NCI-H1694 treated with DMSO at 0.1 percent for 48 hours (cell line): ENCODE measurements at regions not wholly inside any gene's neighbourhood (a gene's known extent, or its start where the extent isn't known, plus 50 kb on each side); places are given as distances from the start of the nearest gene placed in this dataset.

Experiments
- DNase-seq: peaks from one replicate; lab custom pipeline; 2025; lab: John Stamatoyannopoulos, UW

DNA sequence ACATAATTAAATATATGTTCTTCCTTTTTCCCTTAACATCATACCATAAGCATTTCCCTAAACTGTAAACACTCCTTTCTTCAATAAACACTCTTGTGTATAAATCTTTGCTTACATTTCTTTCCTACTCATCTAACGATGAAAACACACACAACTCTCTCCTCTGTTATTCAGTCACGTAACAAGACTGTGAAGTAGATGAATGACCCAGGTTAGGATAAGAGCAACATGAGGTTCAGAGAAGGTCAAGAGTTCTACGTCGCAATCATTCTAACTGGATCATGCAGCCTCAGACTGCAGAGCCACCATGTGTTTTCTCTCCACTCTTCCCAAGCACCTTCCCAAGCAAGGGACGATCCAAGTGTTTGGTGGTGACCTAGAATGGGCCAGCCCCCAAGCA lies 70.5 kb upstream of the SPTLC1 start:
- DNase-seq, result no peak

DNA sequence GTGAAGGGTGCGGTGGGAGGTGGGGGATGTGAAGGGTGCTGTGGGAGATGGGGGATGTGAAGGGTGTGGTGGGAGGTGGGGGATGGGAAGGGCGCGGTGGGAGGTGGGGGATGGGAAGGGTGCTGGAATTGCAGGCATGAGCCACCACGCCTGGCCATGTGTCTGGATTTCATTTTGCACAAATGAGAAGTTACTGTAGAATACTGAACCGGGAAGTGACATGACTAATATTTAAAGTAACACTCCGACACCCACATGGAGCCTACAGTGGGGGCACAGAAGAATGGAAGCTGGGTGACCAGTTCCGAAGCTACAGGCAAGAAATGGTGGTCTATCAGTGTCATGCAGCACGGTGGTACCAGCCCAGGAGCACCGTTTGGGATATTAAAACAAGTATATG lies 69.9 kb upstream of the SPTLC1 start:
- DNase-seq, result no peak

DNA sequence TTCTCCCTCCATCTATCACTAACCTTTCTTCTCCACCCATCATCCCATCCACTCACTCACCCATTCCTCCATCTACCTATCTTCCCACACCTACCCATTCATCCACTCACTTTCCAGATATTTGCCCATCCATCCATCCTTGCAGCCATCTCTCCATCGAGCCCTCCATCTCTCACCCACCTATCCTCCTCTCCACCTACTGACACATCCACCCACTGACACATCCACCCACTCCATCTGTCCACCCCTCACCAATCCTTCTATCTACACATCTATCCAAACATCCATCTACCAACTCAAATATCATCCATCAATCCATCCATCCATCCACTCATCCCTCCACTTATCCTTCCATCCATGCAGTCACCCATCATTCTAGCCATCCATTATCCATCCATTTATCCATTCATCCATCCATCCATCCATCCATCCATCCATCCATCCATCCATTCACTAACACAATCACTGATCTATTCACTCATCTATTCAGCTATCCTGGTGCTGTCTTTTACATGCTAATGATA lies 68.9 kb upstream of the SPTLC1 start:
- no peak for DNase-seq

GRCh38 chr9:92183449-92183848 lies 68.2 kb upstream of the SPTLC1 start:
- DNase-seq, result no peak

- no peak for DNase-seq
These were observed 66.1 kb upstream of the SPTLC1 start for GRCh38 chr9:92181296-92181695.

DNA sequence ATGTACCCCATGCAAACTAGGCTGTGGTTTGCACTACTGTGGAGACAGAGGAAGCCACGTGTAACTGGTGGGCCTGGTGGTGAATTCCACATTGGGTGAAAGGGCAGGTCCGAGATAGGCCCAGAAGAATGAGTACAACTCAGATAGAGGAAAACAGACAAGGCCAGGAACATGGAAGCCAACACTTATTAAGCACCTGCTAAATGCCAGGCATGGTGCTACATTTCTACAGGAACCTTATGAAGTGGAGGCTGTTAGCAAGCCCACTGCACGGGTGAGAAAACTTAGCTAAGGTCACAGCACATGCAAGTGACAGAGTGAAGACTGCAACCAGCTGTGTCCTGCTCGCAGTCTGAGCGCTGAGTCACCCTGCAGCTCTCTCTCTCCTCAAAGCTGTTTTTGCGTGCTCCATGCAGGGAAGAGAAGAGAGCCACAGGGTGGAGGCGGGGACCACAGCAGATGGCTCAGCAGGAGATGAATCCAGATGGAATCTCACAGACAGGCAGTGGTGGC lies 65.5 kb upstream of the SPTLC1 start:
- DNase-seq, result peak; percentile 63

DNA sequence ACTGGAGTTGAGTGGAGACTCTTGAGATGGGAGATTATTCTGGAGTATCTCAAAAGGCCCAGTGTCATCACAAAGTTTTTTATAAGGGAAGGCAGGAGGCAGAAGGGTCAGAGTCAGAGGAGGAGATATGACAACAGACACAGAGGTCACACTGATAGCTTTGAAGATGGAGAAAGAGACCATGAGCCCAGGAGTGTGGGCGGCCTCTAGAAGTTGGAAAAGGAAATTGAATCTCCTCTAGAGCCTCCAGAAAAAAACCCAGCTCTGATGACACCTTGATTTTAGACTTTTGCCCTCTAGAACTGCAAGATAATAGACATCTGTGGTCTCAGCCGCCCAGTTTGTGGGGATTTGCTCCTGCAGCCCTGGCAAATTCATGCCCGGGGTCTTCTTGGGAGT lies 64.8 kb upstream of the SPTLC1 start:
- no peak for DNase-seq

DNA sequence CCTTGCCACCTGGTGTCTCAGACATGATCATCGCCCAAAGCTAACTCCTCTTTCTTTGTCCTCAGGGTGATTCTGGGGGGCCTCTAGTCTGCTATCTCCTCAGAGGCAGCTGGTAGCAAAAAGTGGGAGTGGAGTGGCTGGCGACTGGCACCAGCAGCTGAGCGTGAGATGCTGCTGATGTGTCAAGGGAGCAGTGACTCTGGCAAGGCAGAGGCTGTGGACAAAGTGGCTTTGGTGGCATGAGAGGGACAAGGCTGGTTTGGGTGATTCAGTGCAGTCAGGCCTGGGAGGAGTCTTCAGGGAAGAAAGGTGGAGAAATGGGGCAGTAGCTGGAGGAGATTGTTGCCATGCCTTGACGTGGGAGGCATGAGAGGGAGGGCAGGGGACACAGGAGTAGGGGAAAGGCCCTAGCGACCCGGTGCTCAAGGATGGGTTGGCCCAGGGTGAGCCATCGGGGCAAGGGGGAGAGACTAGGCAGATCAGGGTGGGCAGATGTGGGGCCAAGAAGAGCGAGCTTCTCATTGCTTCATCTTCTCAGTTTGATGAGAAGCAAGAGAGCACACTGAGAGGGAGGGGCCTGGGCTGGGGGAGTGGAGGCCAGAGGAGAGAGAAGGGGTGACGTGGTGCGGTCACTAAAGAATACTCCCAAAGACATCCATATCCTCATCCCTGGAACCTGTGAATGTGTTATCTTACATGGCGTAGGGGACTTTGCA lies 64.2 kb upstream of the SPTLC1 start:
- no peak for DNase-seq

DNA sequence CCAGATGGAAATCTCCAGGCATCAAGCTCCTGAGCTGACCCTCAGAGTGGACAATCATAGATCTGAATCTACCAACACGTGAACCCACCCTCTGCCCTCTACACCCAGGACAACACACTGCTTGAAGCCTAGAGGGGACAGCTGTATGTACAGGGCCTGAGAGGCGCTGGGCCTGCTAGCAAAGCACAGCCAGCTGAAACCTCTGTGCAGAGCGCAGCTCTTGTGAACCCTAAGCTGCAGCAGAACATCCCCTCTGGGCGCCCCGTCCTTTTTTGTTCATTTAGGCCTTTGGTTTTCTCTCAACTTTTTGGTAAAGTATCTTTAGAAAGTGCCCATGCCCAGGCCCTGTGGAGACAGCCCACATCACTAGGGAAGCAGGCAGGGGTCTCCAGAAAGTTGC lies 62.4 kb upstream of the SPTLC1 start:
- no peak for DNase-seq

GRCh38 chr9:92176800-92177185 lies 61.6 kb upstream of the SPTLC1 start:
- DNase-seq, result no peak

GRCh38 chr9:92176068-92176799 lies 61.0 kb upstream of the SPTLC1 start:
- DNase-seq, result no peak

- DNase-seq, result no peak
These were observed 60.2 kb upstream of the SPTLC1 start for GRCh38 chr9:92175441-92175840.

DNA sequence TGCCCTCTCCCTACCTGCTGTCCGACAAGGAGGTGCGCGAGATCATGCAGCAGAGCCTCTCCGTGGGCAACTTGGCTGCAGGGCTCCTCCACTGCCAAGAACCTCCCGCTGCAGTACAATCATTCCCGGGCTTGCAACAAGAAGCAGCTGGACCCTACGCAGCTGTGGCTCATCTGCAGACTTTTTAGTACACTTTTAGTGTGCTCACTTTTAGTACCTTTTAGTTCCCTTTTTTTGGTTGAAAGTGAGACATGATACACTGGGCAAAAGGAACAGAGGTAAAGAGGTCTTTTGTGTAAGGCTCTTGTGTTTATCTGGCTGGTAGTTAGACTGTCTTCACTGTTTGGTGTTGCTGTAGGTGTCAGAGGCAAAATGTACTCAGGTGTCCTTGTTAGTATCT lies 58.1 kb upstream of the SPTLC1 start:
- no peak for DNase-seq

GRCh38 chr9:92171822-92172221 lies 56.6 kb upstream of the SPTLC1 start:
- no peak for DNase-seq

DNA sequence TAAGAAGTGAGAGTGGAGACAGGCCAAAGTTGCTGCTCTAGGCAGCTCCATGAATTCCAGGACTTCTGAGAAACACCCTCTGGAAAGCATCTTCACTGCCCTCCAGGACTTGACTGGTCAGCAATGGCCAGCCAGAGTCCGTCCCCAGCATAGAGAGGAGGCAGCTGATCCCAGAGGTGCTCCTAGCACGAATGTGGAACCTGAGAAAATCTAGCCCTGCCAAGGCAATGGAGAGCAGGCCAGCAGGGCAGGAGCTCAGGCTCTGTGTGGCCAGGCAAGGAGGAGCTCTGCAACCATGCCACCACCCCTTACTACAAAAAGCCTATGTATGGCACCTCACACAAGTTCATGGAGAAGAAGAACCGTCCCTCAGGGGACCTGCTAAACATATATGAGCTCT lies 56.1 kb upstream of the SPTLC1 start:
- DNase-seq, result no peak

DNA sequence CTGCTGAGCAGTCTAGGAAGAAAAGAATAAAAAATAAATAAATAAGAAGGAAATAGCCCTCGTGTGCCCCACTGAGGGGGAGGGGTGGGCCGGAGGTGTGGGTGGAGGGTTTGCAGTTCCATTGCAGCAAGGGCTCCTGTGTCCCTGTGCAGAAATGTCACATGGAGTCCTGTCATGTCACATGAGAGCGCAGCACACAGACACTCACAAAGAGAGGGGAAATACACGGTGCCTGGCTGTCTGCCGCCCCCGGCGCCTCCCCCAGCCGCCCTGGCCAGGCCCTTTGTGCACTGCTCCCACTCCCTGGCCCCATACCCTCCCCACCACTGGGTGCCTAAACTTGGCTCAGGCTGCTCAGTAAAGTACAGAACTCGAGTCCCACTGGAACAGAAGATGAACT lies 55.6 kb upstream of the SPTLC1 start:
- no peak for DNase-seq

GRCh38 chr9:92165484-92165883 lies 50.3 kb upstream of the SPTLC1 start:
- DNase-seq, result no peak
